Stimulated activated CD4-positive, alpha-beta T cell treated with anti-CD3 and anti-CD28 coated beads, Interleukin-1b, Interleukin-23, amount 100 ng/mL, for 4 hours (primary cell): ENCODE measurements at regions not wholly inside any gene's neighbourhood (a gene's known extent, or its start where the extent isn't known, plus 50 kb on each side); places are given as distances from the start of the nearest gene placed in this dataset.

Experiments used
- DNase-seq, 2 donors: peaks; one replicate each; pipeline ENCODE4 v3.0.0-alpha.2; 2020; ENCODE audit warnings: low read depth in 2 of 2

GRCh38 chr2:106572541-106573450 lies 85.6 kb downstream of the CD8B2 start:
- DNase-seq: no peak

GRCh38 chr2:106573773-106574172 lies 86.6 kb downstream of the CD8B2 start:
- DNase-seq: no peak

- DNase-seq: no peak
Observed at GRCh38 chr2:106575955-106576354, 88.8 kb downstream of the CD8B2 start.

- DNase-seq: no peak
Observed at GRCh38 chr2:106577255-106577651, 90.1 kb downstream of the CD8B2 start.

GRCh38 chr2:106579750-106580197 lies 92.6 kb downstream of the CD8B2 start:
- no peak for DNase-seq

- DNase-seq: no peak
Observed at GRCh38 chr2:106580241-106580640, 93.1 kb downstream of the CD8B2 start.

- DNase-seq: no peak
Observed at GRCh38 chr2:106581328-106581727, 94.2 kb downstream of the CD8B2 start.

GRCh38 chr2:106581755-106582147 lies 94.6 kb downstream of the CD8B2 start:
- DNase-seq: no peak

GRCh38 chr2:106582148-106583143 lies 95.3 kb downstream of the CD8B2 start:
- peak; percentile 32 to 47 for DNase-seq

- no peak for DNase-seq
Observed at GRCh38 chr2:106584304-106584954, 97.3 kb downstream of the CD8B2 start.

- DNase-seq: no peak
Observed at GRCh38 chr2:106596844-106597243, 109.7 kb downstream of the CD8B2 start.

GRCh38 chr2:106599540-106599939 lies 112.4 kb downstream of the CD8B2 start:
- no peak for DNase-seq

- DNase-seq: no peak
Observed at GRCh38 chr2:106602042-106602441, 114.9 kb downstream of the CD8B2 start.

- no peak for DNase-seq
Observed at GRCh38 chr2:106606652-106607051, 119.5 kb downstream of the CD8B2 start.

GRCh38 chr2:106607371-106607770 lies 120.2 kb downstream of the CD8B2 start:
- DNase-seq: no peak

- DNase-seq: no peak
Observed at GRCh38 chr2:106609780-106610179, 122.6 kb downstream of the CD8B2 start.

- DNase-seq: no peak
Observed at GRCh38 chr2:106614511-106615291, 127.5 kb downstream of the CD8B2 start.

- DNase-seq: no peak
Observed at GRCh38 chr2:106618614-106619013, 131.4 kb downstream of the CD8B2 start.

- no peak for DNase-seq
Observed at GRCh38 chr2:106623456-106623855, 136.3 kb downstream of the CD8B2 start.

GRCh38 chr2:106624787-106625380 lies 137.7 kb downstream of the CD8B2 start:
- DNase-seq: no peak

GRCh38 chr2:106628377-106628776 lies 141.2 kb downstream of the CD8B2 start:
- no peak for DNase-seq
